ENCODE measurements at regions not wholly inside any gene's neighbourhood (a gene's known extent, or its start where the extent isn't known, plus 50 kb on each side); places are given as distances from the start of the nearest gene placed in this dataset.

- TF ChIP-seq ZNF692 (tag by site-specific recombination; IDR thresholded peaks at IDR 0.05): no peak
These were observed 221.1 kb upstream of the PLXNA2 start (continued) for GRCh38 chr1:208465266-208465665.

DNA sequence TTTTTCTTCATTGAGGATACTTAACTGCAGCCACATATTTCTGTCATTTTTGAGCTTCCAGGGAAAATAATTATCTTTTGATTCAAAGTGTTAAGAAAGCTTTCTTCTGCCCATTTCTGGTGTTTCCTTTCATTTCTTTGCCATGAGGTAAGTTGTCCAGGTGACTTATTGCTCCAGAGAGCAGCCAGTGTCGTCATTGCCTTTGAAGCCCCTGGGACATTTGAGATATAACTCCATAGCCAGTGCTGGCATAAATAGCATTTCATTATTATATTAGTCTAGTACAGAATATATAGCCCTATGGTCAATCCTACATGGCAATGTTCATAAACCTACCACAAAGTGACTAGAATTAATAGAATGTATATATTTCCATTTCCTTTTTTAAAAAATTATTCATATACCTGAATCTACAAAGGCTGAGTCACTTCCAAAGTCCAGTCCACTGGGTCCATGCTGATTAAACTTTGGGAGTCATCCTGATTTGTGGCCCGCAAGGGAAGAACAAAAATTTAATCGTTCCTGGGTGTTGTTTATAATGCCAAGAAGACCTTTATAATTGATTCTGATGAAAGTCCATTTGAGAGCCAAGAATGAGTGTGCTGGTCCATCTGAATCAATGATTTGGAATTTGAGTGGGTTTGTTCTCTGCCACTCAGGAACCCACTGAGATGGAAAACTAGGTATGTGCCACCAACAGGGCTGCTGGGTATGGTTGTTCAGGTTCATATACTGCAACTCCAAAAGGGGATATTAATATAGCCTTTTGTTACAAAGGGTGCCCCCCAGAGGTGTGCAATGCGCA is 221.8 kb upstream of the PLXNA2 start:
- CTCF ChIA-PET: no interaction called here
- TF ChIP-seq ZNF677 (tag by site-specific recombination; IDR thresholded peaks at IDR 0.05) (no peak), ZNF350 (tag by site-specific recombination; IDR thresholded peaks at IDR 0.05) (no peak), ZSCAN30 (tag by site-specific recombination; IDR thresholded peaks at IDR 0.05) (no peak), ZBTB6 (tag by site-specific recombination; IDR thresholded peaks at IDR 0.05) (no peak), HOXC10 (CRISPR knock-in tag; IDR thresholded peaks at IDR 0.05) (no peak), PRDM6 (tag by site-specific recombination; IDR thresholded peaks at IDR 0.05) (no peak), SALL2 (tag by site-specific recombination; IDR thresholded peaks at IDR 0.05; ENCODE audit: borderline replicate concordance) (no peak), ZNF324 (tag by site-specific recombination; IDR thresholded peaks at IDR 0.05) (no peak), OVOL3 (tag by site-specific recombination; IDR thresholded peaks at IDR 0.05) (no peak), ZNF645 (tag by site-specific recombination; IDR thresholded peaks at IDR 0.05) (no peak)
- TF ChIP-seq, protein P1, sequence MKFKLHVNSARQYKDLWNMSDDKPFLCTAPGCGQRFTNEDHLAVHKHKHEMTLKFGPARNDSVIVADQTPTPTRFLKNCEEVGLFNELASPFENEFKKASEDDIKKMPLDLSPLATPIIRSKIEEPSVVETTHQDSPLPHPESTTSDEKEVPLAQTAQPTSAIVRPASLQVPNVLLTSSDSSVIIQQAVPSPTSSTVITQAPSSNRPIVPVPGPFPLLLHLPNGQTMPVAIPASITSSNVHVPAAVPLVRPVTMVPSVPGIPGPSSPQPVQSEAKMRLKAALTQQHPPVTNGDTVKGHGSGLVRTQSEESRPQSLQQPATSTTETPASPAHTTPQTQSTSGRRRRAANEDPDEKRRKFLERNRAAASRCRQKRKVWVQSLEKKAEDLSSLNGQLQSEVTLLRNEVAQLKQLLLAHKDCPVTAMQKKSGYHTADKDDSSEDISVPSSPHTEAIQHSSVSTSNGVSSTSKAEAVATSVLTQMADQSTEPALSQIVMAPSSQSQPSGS (tag by site-specific recombination; IDR thresholded peaks at IDR 0.05; ENCODE audit: low read depth): no peak
- TF ChIP-seq, protein P2, sequence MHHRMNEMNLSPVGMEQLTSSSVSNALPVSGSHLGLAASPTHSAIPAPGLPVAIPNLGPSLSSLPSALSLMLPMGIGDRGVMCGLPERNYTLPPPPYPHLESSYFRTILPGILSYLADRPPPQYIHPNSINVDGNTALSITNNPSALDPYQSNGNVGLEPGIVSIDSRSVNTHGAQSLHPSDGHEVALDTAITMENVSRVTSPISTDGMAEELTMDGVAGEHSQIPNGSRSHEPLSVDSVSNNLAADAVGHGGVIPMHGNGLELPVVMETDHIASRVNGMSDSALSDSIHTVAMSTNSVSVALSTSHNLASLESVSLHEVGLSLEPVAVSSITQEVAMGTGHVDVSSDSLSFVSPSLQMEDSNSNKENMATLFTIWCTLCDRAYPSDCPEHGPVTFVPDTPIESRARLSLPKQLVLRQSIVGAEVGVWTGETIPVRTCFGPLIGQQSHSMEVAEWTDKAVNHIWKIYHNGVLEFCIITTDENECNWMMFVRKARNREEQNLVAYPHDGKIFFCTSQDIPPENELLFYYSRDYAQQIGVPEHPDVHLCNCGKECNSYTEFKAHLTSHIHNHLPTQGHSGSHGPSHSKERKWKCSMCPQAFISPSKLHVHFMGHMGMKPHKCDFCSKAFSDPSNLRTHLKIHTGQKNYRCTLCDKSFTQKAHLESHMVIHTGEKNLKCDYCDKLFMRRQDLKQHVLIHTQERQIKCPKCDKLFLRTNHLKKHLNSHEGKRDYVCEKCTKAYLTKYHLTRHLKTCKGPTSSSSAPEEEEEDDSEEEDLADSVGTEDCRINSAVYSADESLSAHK (tag by site-specific recombination; IDR thresholded peaks at IDR 0.05): no peak
- TF ChIP-seq, protein P3, sequence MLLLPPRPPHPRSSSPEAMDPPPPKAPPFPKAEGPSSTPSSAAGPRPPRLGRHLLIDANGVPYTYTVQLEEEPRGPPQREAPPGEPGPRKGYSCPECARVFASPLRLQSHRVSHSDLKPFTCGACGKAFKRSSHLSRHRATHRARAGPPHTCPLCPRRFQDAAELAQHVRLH (tag by site-specific recombination; IDR thresholded peaks at IDR 0.05): no peak
- TF ChIP-seq, protein P4, sequence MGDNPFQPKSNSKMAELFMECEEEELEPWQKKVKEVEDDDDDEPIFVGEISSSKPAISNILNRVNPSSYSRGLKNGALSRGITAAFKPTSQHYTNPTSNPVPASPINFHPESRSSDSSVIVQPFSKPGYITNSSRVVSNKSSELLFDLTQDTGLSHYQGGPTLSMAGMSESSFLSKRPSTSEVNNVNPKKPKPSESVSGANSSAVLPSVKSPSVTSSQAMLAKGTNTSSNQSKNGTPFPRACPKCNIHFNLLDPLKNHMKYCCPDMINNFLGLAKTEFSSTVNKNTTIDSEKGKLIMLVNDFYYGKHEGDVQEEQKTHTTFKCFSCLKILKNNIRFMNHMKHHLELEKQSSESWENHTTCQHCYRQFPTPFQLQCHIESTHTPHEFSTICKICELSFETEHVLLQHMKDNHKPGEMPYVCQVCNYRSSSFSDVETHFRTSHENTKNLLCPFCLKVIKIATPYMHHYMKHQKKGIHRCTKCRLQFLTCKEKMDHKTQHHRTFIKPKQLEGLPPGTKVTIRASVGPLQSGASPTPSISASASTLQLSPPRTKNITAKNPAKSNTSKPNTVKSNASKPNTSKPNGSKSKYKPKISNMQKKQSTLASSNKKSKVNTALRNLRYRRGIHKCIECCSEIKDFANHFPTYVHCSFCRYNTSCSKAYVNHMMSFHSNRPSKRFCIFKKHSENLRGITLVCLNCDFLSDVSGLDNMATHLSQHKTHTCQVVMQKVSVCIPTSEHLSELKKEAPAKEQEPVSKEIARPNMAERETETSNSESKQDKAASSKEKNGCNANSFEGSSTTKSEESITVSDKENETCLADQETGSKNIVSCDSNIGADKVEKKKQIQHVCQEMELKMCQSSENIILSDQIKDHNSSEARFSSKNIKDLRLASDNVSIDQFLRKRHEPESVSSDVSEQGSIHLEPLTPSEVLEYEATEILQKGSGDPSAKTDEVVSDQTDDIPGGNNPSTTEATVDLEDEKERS (tag by site-specific recombination; IDR thresholded peaks at IDR 0.05): no peak
- TF ChIP-seq, protein P5, sequence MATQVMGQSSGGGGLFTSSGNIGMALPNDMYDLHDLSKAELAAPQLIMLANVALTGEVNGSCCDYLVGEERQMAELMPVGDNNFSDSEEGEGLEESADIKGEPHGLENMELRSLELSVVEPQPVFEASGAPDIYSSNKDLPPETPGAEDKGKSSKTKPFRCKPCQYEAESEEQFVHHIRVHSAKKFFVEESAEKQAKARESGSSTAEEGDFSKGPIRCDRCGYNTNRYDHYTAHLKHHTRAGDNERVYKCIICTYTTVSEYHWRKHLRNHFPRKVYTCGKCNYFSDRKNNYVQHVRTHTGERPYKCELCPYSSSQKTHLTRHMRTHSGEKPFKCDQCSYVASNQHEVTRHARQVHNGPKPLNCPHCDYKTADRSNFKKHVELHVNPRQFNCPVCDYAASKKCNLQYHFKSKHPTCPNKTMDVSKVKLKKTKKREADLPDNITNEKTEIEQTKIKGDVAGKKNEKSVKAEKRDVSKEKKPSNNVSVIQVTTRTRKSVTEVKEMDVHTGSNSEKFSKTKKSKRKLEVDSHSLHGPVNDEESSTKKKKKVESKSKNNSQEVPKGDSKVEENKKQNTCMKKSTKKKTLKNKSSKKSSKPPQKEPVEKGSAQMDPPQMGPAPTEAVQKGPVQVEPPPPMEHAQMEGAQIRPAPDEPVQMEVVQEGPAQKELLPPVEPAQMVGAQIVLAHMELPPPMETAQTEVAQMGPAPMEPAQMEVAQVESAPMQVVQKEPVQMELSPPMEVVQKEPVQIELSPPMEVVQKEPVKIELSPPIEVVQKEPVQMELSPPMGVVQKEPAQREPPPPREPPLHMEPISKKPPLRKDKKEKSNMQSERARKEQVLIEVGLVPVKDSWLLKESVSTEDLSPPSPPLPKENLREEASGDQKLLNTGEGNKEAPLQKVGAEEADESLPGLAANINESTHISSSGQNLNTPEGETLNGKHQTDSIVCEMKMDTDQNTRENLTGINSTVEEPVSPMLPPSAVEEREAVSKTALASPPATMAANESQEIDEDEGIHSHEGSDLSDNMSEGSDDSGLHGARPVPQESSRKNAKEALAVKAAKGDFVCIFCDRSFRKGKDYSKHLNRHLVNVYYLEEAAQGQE (tag by site-specific recombination; IDR thresholded peaks at IDR 0.05): no peak

More for the DNA sequence above, 221.8 kb upstream of the PLXNA2 start:
- POLR2A ChIA-PET: no interaction called here
- no peaks in the 10 kb centered on the region for H3K36me3 ChIP-seq (ENCODE audit: control insufficient read depth in 2 of 2, insufficient read depth in 1 of 2, low read length in 2 of 2)
- H3K27ac ChIP-seq (ENCODE audit: extremely low read depth, low read depth, low read length): no peak overlapping the region
- H3K4me1 ChIP-seq (ENCODE audit: control insufficient read depth, insufficient read depth, low read length): no peaks in the 10 kb centered on the region
- no peaks in the 10 kb centered on the region for H3K9me3 ChIP-seq (ENCODE audit: control insufficient read depth, insufficient read depth, low read depth, low read length)
- H3K4me3 ChIP-seq (ENCODE audit: low read depth, low read length): no peak overlapping the region
